ENCODE measurements at regions not wholly inside any gene's neighbourhood (a gene's known extent, or its start where the extent isn't known, plus 50 kb on each side); places are given as distances from the start of the nearest gene placed in this dataset.
"Not testable (repeated sequence)": the region's sequence is repeated elsewhere in the genome, so short reads cannot be mapped to it uniquely, and the experiment has no call there.

- CTCF ChIA-PET, result interaction anchor here (2.2 kb wide), 1 partner anchor 33 kb away, joined by 5 read pairs; no protein-coding TSS in a partner anchor
- POLR2A ChIA-PET, result no interaction called here
- DNase-seq (ENCODE audit: low read depth, low spot score), result no peak
- TF ChIP-seq CTCF (IDR thresholded peaks at IDR 0.05; ENCODE audit: insufficient read depth, low read length, missing control alignments), result no peak
- no peak overlapping the region for H3K4me3 ChIP-seq (ENCODE audit: low read depth, low read length)
Observed at GRCh38 chr3:184450547-184450946, 70.7 kb downstream of the CHRD start.

- ChIA-PET POLR2A (no interaction called here), CTCF (interaction anchor here (2.0 kb wide), 1 partner anchor 15 kb away, joined by 8 read pairs; no protein-coding TSS in a partner anchor)
- TF ChIP-seq CTCF (IDR thresholded peaks at IDR 0.05; ENCODE audit: insufficient read depth, low read length, missing control alignments), result no peak
- no peak for DNase-seq (ENCODE audit: low read depth, low spot score)
- H3K4me3 ChIP-seq (ENCODE audit: low read depth, low read length), result no peak overlapping the region
Observed at GRCh38 chr3:184453296-184453695, 73.4 kb downstream of the CHRD start.

DNA sequence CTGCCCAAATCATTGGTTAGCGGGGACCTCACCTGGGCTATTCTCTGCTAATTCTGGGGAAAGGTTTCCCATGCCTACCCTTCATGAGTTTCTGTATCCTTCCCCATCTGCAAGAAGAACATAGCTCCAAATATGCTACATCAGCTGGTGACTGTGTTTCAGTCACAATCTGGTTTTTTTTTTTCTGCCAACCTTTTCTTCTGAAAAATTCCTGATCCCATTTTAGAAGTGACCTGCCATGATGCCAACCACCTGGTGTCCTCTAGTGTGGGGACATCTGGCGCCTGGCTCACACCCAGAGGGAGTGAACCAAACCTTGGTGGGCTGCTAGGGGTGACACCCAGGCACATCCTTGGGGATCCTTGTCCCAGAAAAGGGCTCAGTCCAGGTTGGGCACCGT, 76.1 kb downstream of the CHRD start:
- CTCF ChIA-PET, result interaction anchor here (1.4 to 1.5 kb wide), 2 partner anchors 10 to 13 kb away, joined by 3 read pairs; no protein-coding TSS in a partner anchor
- TF ChIP-seq CTCF (IDR thresholded peaks at IDR 0.05; ENCODE audit: insufficient read depth, low read length, missing control alignments), result no peak
- POLR2A ChIA-PET, result no interaction called here
- no peak overlapping the region for H3K4me3 ChIP-seq (ENCODE audit: low read depth, low read length)
- no peak for DNase-seq (ENCODE audit: low read depth, low spot score)

DNA sequence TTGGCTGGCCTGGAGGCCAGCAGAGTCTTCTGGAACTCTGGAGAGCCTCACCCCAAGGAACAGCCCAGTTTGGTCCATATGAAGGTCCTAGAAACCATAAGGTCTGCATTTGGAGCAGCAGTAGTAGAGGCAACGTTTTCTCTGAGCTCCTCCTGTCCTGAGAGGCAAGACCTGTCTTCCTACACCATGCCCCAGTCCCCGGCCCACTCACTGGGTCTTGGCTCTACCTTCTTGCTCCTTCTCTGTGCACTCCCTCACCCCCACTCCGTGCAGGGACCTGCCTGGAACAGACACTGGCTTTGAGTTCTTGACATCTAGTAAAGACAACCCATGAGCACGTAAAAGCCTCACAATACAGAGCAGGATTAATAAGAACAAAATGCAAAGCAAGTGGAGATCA, 76.6 kb downstream of the CHRD start:
- no peak for DNase-seq (ENCODE audit: low read depth, low spot score)
- ChIA-PET CTCF (interaction anchor here (1.4 to 2.2 kb wide), 3 partner anchors 10 to 38 kb away, joined by 3 to 5 read pairs (median 3); no protein-coding TSS in a partner anchor), POLR2A (no interaction called here)
- TF ChIP-seq CTCF (IDR thresholded peaks at IDR 0.05; ENCODE audit: insufficient read depth, low read length, missing control alignments), result no peak
- H3K4me3 ChIP-seq (ENCODE audit: low read depth, low read length), result no peak overlapping the region

- TF ChIP-seq CTCF (IDR thresholded peaks at IDR 0.05; ENCODE audit: insufficient read depth, low read length, missing control alignments), result no peak
- no peak overlapping the region for H3K4me3 ChIP-seq (ENCODE audit: low read depth, low read length)
- POLR2A ChIA-PET, result no interaction called here
- CTCF ChIA-PET, result interaction anchor here (0.8 to 2.2 kb wide), 5 partner anchors 11 to 56 kb away, joined by 3 to 6 read pairs (median 3); no protein-coding TSS in a partner anchor
- DNase-seq (ENCODE audit: low read depth, low spot score), result no peak
Observed at GRCh38 chr3:184457329-184457728, 77.5 kb downstream of the CHRD start.

DNA sequence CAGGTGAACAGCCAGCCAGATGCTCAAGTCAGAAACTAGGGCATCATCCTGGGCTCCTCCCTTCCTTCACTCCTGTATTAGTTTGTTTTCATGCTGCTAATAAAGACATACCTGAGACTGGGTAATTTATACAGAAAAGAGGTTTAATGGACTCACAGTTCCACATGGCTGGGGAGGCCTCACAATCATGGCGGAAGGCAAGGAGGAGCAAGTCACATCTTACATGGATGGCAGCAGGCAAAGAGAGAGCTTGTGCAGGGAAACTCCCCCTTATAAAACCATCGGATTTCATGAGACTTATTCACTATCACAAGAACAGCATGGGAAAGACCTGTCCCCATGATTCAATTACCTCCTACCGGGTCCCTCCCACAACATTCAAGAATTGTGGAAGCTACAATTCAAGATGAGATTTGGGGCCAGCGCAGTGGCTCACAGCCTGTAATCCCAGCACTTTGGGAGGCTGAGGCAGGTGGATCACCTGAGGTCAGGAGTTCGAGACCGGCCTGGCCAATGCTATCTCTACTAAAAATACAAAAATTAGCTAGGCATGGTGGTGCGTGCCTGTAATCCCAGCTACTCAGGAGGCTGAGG, 78.0 kb downstream of the CHRD start:
- CTCF ChIA-PET, result interaction anchor here (0.8 to 2.2 kb wide), 4 partner anchors 10 to 56 kb away, joined by 3 to 6 read pairs (median 4); no protein-coding TSS in a partner anchor
- H3K4me3 ChIP-seq (ENCODE audit: low read depth, low read length); DNase-seq (ENCODE audit: low read depth, low spot score); POLR2A ChIA-PET: not testable (repeated sequence)

DNA sequence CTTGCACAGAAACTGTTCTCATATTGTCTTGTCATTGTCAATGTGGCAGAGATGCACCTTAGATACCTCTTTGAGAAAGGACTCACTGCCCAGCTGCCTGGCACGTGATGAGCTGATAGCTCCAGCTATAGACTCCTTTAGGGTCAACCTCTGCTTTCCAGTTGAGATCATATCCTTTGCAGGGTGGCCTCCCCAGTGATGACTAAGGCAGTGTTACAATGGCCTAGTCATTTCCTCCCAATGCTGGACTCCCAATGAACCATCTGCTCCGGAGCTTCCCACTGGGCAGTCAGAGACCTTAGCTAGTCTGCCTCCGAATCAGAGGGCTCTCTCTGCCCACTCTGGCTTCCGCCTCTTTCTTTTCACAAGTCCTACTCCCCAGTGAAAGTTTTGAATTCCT, 79.5 kb downstream of the CHRD start:
- POLR2A ChIA-PET, result no interaction called here
- no peak for TF ChIP-seq CTCF (IDR thresholded peaks at IDR 0.05; ENCODE audit: insufficient read depth, low read length, missing control alignments)
- peak; percentile 68 for DNase-seq (ENCODE audit: low read depth, low spot score)
- CTCF ChIA-PET, result interaction anchor here (1.2 kb wide), 1 partner anchor 88 kb away, joined by 7 read pairs; no protein-coding TSS in a partner anchor
- H3K4me3 ChIP-seq (ENCODE audit: low read depth, low read length), result no peak overlapping the region
